Anterior cingulate cortex (tissue), 58 donors: ENCODE measurements at regions not wholly inside any gene's neighbourhood (a gene's known extent, or its start where the extent isn't known, plus 50 kb on each side); places are given as distances from the start of the nearest gene placed in this dataset.
"Not testable (repeated sequence)": the region's sequence is repeated elsewhere in the genome, so short reads cannot be mapped to it uniquely, and the experiment has no call there.

ENCODE experiments used
- DNase-seq, 58 donors: peaks; one replicate each; lab custom pipeline; 2025; lab: John Stamatoyannopoulos, UW

DNA sequence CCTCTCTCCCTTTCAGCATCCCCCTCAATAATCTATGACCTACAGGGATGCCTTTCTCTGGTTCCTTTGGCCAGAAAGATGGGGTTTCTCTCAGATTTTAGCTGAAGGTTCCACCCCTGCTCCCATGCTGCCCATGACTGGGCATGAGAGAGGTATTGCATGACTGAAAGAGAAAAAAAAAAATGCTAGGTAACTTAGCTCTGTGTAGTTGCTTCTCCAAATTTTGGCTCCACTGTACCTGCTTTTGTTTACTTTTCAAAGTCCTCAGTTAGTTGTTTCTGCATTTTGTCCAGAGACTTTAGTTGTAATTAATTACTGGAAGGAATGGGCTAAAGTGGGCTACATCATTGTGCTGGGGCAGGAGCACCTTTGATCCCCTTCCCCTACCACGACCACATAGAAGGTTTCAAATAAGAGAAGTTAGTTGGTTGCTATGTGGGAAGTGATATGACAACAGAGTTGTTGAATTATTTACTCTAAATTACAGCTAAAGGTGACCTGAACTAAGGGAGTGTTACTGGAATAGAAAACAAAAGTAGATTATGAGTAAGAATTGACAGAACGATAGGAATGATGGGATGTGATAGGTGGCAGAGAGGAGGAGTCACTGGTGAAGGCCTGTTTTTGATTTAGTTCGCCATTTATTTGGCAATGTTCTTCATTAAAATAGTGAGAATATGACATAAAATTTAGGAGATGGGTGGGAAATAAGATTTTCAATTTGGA, 605.4 kb upstream of the NR2F2 start:
- DNase-seq: no peak

DNA sequence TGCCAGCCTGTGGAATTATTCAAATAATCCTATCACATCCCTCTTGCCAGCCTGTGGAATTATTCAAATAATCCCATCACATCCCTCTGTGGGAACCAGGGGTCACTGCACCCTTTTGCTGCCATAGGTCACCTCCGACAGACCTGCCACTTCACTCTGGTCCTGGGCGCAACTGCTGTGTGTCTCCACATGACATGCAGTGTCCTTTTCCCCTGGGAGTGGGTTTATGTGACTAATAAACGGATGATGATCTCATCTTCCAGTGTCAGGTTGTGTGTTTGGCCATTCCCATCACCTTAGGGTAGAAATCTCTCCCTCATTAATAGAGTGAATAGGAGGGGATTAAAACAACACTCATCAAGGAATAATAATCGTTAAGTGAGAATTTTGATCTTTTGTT, 603.6 kb upstream of the NR2F2 start:
- DNase-seq: no peak

DNA sequence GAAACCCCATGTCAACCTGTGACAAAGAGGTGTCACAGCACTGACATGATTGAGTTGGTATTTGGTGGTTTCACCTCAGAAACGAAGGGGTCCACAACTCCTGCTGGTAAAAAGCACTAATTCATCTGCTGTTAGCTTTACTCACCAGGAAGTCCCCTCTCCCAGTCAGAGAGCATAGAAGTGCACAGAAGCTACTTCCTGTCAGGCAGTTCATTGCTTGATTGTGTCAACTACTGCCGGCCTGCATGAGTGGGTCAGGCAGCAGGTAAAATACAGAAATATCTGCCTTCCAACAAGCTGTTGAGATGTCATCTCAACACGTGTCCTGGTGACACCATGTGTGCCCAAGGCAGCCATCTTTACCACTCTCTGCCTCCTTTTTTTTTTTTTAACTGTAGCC, 596.6 kb upstream of the NR2F2 start:
- no peak for DNase-seq

DNA sequence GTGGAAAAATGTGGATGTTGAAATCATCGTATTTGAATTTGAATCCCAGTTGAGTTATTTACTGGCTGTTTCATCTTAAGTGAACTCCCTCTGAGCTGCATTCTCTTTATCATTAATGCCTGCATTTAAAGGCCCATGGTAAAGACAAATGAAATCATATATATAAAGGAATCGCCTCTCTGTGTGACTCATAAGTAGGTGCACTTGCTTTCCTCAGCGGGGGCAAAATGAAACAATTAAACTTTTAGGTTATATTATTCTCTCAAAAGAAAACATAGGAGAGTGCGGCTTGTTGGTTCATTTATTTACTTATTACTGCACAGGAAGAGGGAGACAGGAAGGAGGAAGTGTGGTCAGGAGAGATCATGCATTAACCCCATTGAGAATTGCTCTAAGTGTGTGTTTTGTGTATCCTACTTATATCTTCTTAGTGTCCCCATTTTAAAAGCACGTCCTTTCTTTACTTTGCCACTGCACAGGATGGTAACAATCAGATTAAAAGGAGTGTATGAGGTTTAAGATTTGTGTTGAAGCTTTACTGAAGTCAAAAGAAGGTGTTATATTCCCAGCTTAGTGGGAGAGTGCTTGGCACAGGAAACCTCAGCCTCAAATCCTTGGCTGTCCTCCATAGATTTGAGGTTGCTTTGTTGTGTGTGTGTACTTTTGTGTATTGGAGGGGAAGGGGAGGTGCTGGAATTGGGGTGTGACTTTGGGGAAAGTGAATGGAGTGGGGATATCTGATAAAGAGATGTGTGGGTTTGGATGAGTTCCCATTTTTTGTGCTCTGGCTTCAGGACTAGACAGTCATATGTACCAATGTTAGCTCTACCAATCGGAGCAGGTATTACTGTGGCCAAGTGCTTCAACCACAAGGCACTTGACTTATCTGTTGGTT, 595.8 kb upstream of the NR2F2 start:
- DNase-seq: no peak

DNA sequence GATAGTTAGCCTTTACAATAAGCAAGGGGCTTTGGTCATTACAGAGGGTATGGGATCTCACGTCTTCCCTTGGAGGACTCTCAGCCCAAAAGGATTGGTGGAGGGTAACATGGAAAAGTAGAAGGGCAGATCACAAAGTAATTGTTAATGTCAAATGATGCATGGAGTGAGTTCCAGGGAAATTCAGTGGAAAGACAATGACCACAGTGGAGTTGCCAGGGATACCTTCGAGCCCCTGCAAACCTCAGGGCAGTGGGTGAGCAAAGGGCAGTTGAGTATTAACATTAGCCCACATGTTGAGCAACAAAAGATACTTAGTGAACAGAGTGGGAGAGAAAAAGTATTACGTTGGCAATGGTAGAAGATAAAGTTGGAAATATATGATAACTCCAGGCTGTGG, 593.4 kb upstream of the NR2F2 start:
- no peak for DNase-seq

DNA sequence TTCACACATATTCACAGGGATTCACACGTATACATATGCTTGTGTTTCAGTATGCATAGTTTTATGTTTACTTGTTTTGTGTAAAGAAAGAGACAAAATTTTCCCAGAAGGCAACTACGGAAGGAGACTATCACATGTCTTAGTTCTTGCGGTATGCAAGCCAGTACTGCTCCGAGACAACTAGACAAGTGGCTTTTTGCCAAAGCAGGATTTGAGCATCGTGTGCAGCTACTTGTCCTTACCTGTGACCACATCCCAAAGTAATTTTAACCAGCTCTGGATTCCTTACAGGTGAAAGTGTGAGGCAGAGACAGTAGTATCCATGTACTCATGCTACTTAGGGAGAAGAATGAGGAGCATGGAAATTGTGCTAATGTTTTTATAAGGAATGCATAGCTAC, 591.4 kb upstream of the NR2F2 start:
- no peak for DNase-seq

DNA sequence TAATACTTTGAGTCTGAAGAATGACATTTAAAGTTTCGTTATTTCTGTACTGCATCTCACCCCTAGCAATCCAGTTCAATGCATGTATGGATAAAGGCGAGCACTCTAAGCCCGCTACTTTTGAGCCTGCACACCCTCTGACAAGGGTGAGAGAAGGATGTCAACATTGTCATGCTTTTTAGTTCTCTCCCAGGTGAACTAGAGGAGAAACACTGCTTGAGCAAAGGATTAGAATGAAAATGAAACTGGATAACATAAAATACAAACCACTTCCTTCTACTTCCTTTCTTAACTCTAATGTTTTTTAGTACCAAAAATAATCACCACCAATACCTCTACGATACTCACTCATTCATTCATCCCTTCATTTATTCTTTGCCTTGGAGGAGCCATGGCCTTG, 588.7 kb upstream of the NR2F2 start:
- DNase-seq: no peak

DNA sequence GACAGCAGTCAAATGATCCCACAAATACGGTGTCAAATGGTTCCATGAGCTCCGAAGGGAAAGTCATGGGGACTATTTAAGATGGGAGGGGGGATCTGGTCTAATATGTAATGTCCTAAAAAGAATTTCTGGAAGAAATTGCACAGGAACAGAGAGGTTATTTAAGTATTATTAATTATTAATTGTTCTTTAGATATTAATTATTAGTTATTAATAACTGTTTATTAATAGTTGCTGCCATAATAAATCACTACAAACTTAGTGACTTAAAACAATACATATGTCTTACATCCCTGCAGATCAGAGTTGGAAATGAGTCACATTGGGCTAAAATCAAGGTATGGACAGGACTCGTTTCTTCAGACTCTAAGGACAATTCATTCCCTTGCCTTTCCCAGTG, 588.2 kb upstream of the NR2F2 start:
- no peak for DNase-seq

DNA sequence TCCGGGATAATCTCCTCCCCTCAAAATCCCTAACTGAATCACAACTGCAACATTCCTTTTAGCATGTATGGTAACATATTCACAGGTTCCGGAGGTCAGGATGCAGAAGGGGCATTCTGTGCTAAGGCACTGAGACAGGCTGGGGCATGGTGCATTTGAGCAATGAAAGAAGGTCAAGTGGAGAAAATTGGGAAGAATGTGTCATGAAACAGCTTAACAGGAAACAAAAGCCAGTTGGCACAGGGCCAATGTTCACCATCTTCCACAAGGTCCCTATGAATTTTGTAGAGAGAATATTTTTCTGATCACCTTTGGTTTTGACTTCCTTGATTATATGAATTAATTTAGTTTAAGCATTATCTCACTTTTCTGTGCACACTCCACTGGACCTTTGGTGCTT, 587.7 kb upstream of the NR2F2 start:
- no peak for DNase-seq

DNA sequence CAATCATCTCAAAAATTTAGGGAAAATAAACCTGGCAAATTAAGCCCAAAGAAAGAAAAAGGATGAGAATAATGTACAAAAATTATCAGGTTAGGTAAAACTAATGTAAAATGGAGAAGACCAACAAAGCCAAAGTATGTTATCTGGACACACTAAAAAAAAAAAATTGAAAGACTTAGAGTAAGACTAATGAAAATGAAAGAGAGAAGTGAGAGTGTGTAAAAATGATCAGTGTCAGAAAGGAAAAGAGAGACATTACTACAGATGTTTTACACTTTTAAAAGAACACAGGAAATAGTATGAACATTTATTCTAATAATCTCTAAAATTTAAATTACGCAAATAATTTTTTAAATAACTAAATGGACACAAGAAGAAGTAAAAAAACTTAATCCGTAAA, 573.3 kb upstream of the NR2F2 start:
- DNase-seq: no peak

DNA sequence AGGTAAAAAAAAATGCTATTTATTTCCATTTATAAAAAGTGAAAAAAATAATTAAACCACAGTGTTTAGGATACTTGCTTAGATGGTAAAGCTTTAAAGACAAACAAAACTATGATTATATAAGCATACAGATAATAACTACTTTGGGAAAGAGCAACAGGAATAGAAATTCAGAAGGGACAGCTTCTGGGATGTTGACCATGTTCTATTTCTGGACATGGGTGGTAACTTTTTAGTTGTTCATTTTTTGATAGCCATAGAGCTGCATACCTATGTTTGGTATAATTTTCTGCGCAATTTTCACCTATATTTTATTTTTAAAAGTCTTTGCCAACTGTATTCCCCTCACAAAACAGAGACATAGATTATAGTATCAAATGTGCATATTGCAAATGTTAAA, 572.0 kb upstream of the NR2F2 start:
- no peak for DNase-seq

DNA sequence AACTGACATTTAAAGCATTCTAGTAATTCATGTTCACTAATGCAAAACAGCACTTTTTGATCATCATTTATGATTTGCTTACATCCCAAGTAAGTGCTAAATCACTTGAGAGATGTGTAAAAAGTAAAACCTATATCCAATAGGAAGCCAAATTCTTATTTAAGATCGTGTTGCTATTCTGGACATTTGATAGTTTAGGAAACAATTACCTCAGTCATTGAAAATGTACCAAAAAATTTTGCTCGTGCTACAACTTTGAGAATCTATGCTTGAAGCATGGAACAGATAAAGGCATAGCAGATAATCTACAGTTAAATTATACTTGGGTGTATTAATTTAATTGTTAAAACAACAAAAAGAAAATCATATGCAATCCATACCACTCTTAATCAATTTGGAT, 571.6 kb upstream of the NR2F2 start:
- DNase-seq: no peak

DNA sequence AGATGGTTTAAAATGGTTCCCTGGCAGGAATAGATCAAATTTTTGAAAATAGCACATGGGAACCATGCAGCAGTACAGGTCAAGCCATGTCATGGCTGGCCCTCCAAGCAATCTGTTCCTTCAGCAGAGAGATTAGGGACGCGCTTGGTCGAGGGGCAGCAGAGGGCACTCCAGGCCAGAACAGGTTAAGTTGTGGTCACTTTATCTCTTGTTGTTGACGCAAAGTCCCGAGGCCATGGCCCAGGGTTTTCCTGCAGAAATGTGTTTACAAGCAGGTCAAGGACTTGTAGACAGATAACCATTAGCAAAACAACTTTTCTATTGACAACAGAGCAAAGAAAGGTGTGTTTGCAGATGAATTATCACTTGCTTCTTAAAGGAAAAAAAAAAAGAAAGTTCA, 570.0 kb upstream of the NR2F2 start:
- DNase-seq: no peak

DNA sequence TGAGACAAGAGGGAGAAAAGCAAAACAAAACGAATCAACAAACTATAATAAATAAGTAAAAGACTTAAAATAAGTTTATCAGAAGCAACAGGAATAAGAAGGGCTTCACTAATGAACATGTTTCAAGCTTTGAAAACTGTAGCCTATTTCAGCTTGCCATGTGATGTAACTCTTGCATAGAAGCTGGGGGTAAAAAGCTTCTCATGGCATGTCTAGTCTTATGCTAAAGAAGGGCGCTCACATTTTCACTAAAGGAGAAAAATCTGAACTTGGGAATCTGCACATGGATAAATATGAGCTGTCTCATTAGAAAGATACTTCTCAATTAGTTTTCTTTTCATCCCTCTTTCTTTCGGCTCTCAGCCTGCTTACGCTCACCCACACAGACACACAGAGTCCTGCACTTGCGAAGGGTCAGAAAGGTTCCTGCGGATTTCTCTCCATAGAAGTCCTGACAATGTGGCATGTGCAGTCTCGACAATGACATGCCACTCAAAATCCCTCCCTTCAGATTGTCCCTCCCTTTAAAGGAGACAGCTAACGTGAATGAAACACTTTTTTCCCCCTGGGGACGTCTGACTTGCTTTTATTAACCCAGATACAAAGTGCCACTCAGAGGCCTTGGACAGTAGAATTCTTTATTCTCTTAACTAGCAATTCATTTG, 568.9 kb upstream of the NR2F2 start:
- no peak for DNase-seq

DNA sequence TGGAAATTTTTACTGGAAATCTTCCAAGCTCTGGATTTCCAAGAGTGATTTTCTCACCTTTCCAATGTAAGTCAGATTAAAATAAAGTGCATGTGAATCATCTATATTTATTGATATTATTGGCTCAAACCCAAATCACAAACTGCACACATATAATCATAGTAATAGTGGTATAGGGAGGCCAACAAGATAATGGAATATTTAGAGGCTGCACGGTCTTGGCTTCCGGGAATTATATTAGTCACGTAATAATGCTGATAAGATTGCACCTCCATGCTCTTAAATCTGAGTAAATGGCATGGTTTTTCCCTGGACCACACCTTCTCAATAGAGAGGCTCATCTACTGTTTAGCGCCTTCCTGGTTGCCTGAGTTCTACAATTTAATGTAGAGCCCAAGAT, 567.1 kb upstream of the NR2F2 start:
- no peak for DNase-seq

DNA sequence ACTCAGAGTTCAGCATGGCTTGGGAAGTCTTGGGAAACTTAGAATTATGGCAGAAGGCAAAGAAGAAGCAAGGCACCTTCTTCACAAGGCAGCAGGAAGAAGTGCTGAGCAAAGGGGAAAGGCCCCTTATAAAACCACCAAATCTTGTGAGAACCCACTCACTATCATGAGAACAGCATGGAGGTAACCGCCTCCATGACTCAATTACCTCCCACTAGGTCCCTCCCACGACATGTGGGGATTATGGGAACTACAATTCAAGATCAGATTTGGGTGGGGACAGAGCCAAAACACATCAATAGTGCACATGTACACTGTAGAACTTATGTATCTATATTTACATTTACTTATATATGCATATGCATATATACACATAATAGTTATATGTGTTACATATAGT, 565.3 kb upstream of the NR2F2 start:
- no peak for DNase-seq

DNA sequence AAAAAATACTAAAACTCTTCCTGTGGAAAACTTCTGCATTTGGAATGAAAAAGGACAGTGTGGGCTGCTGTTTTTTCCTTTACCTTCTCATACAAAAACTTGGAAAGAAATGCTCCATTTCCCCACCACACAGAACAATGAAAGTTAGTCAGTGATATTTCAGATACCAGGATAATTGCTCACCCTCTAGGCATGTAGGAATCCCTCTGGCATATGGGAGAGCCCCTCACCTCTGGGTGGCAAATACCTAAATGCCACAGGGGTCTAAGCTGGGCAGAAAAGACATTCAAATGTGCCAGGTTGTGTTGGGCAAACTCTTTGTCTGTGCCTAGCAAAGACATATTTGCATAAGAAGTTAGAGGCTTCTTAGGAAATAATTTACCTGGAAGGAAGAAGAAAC, 560.3 kb upstream of the NR2F2 start:
- DNase-seq: no peak

DNA sequence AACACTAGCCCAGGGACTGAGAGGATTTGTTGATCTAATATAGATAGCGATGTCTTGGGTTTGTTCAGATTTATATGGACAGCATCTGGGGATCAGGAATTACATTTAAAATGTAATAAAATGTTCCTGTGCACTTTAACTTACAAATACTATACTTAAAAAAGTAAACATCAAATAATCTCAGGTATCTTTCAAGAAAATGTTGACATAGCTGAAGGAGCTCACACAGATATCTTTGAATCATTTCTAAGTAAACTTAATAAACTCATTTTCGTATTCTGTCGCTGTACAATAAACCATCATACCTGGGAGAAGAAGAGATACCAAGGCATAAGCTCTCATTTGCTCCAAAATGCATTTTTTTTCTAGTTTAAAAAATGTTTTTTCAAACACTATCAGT, 557.5 kb upstream of the NR2F2 start:
- no peak for DNase-seq

DNA sequence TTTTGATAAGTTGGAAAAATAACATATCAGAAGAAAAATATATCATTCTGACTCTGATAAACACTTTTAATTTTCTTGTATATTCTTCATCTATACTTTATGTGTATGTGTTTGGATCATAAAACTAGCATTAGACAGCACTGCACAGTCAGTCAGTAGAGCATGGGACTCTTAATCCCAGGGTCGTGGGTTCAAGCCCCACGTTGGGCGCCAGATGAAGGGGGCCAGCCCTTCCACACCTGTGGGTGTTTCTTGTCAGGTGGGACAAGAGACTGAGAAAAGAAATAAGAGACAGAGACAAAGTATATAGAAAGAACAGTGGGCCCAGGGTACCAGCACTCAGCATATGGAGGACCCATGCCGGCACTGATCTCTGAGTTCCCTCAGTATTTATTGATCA, 546.0 kb upstream of the NR2F2 start:
- no peak for DNase-seq

DNA sequence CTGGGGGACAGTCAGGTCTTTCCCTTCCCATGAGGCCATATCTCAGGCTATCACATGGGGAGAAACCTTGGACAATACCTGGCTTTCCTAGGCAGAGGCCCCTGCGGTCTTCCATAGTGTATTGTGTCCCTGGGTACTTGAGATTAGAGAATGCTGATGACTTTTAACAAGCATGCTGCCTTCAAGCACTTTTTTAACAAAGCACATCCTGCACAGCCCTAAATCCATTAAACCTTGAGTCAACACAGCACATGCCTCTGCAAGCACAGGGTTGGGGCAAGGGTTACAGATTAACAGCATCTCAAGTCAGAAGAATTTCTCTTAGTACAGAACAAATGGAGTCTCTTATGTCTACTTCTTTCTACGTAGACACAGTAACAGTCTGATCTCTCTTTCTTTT, 545.2 kb upstream of the NR2F2 start:
- DNase-seq: not testable (repeated sequence)

DNA sequence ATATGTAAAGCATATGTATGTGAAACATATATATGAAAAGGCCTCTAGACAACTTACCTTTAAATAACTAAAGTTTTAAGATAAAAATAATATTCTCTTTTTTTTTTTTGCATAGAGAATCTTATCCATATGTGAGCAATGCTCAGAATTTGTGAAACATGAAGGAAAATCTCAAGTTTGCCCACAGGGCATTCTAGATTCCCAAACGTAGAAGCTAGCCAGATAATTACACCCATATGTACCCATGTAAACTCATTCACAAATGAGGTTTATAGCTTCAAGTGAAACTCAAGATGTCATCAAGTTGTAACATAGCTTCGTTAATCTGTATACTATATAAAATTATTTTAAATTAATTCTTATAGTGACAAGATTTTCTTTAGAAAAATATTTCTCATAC, 537.3 kb upstream of the NR2F2 start:
- DNase-seq: no peak

DNA sequence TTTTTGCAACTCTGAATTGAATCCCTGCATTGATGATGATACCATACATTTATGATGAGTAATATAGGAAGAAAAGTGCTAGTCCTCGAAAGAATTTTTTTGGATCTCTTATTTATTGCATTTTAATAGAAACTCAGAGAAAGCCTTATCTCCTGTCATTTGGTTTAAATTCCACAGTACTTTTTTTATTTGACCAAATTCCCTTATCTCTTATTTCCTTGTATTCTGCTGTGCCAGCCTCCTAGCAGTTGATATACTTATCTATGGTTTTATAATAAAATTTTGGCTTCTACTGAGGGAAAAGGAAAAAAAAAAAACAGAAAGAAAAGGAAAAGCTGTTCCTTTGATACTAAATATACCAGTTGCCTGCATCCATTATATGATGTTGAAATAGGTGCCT, 535.1 kb upstream of the NR2F2 start:
- no peak for DNase-seq
